Keratinocyte (primary cell): ENCODE measurements at regions not wholly inside any gene's neighbourhood (a gene's known extent, or its start where the extent isn't known, plus 50 kb on each side); places are given as distances from the start of the nearest gene placed in this dataset.

Experiments used
- DNase-seq: peaks from one replicate; pipeline ENCODE4 v3.0.0-alpha.2; 2011; ENCODE audit warnings: low read depth, missing footprints, low spot score
- FAIRE-seq: peaks from 2 replicates; lab custom pipeline; 2011; peaks lifted over from hg19 to GRCh38; lab: Jason Lieb, UNC
- H2AFZ ChIP-seq: 2 replicates; pipeline ENCODE4 v1.6.0; 2012; ENCODE audit warnings: low read length, control low read depth, inconsistent platforms; ENCODE audit not compliant: control insufficient read depth
- H3K27ac ChIP-seq: 2 replicates; pipeline ENCODE4 v1.5.1; 2011; ENCODE audit warnings: low read length; ENCODE audit not compliant: control insufficient read depth, insufficient read depth
- H3K27me3 ChIP-seq: 3 replicates; pipeline ENCODE4 v1.6.0; 2011; ENCODE audit warnings: low read length; ENCODE audit not compliant: control insufficient read depth, insufficient read depth; ENCODE audit errors: extremely low read depth
- H3K36me3 ChIP-seq, 2 experiments: 2 replicates in 1 of 2; 3 replicates in 1 of 2; pipeline ENCODE4 v1.5.1; 2011; ENCODE audit warnings: low read length in 2 of 2, mild to moderate bottlenecking in 1 of 2; ENCODE audit not compliant: control insufficient read depth in 2 of 2, insufficient read depth in 2 of 2; ENCODE audit errors: extremely low read depth in 1 of 2
- H3K4me1 ChIP-seq: 3 replicates; pipeline ENCODE4 v1.5.1; 2011; ENCODE audit warnings: low read length; ENCODE audit not compliant: control insufficient read depth, insufficient read depth; ENCODE audit errors: extremely low read depth
- H3K4me2 ChIP-seq: 3 replicates; pipeline ENCODE4 v1.6.0; 2011; ENCODE audit warnings: low read depth, low read length; ENCODE audit not compliant: control insufficient read depth, insufficient read depth; ENCODE audit errors: extremely low read depth
- H3K4me3 ChIP-seq, 3 experiments: fragments of 200-600 bp in 1 of 3; sonication (generic) in 1 of 3; 2 replicates in 2 of 3; 3 replicates in 1 of 3; pipeline ENCODE4 v1.5.1; 2011 to 2016; ENCODE audit warnings: low read length in 3 of 3, mild to moderate bottlenecking in 3 of 3, control low read depth in 2 of 3, inconsistent platforms in 1 of 3, low read depth in 1 of 3, mixed read lengths in 1 of 3, mixed run types in 1 of 3, moderate library complexity in 1 of 3; ENCODE audit not compliant: control insufficient read depth in 2 of 3, insufficient read depth in 2 of 3; ENCODE audit errors: extremely low read depth in 1 of 3
- H3K79me2 ChIP-seq: 2 replicates; pipeline ENCODE4 v1.6.0; 2012; ENCODE audit warnings: low read length; ENCODE audit not compliant: control insufficient read depth, insufficient read depth
- H3K9ac ChIP-seq: 3 replicates; pipeline ENCODE4 v1.6.0; 2011; ENCODE audit warnings: low read length; ENCODE audit not compliant: control insufficient read depth, insufficient read depth; ENCODE audit errors: extremely low read depth
- H3K9me1 ChIP-seq: 3 replicates; pipeline ENCODE4 v1.6.0; 2011; ENCODE audit warnings: low read length; ENCODE audit not compliant: control insufficient read depth, insufficient read depth; ENCODE audit errors: extremely low read depth
- H3K9me3 ChIP-seq: 2 replicates; pipeline ENCODE4 v1.5.1; 2012; ENCODE audit warnings: low read depth, low read length; ENCODE audit not compliant: control insufficient read depth
- H4K20me1 ChIP-seq: 3 replicates; pipeline ENCODE4 v1.6.0; 2011; ENCODE audit warnings: low read length; ENCODE audit not compliant: control insufficient read depth, insufficient read depth; ENCODE audit errors: extremely low read depth
- CTCF ChIP-seq, 3 experiments: IDR thresholded peaks in 1 of 3; conservative IDR thresholded peaks in 1 of 3; optimal IDR thresholded peaks in 1 of 3; 2 replicates in 2 of 3; 3 replicates in 1 of 3; pipeline versions ENCODE3 to v1.5.1; 2011; ENCODE audit warnings: low read length in 3 of 3, mild to moderate bottlenecking in 3 of 3, moderate library complexity in 2 of 3, control low read depth in 1 of 3, inconsistent platforms in 1 of 3; ENCODE audit not compliant: insufficient read depth in 2 of 3; ENCODE audit errors: extremely low read depth in 1 of 3
- EZH2 ChIP-seq: IDR thresholded peaks from one replicate; pipeline ENCODE4 v1.6.1; 2012; ENCODE audit warnings: inconsistent platforms, mild to moderate bottlenecking, low read length, moderate library complexity
- dilution Hi-C: fragments of 300-500 bp; cut with MboI; formaldehyde crosslinking; loops from one replicate; pipeline ENCODE4 v1.7.0; 2020; ENCODE audit warnings: low sequenced_read_pairs; ENCODE audit not compliant: extremely low pct_ligation_motif_present

GRCh38 chr3:62939707-62940106, 64.5 kb upstream of the CADPS start:
- no peaks in the 10 kb centered on the region for H4K20me1 ChIP-seq
- H3K36me3 ChIP-seq = no peaks in the 10 kb centered on the region
- H3K4me1 ChIP-seq = no peaks in the 10 kb centered on the region
- no peaks in the 10 kb centered on the region for H3K27me3 ChIP-seq
- TF ChIP-seq EZH2 (no peak), CTCF (optimal IDR thresholded peaks at IDR 0.05 in 1 of 3, IDR thresholded peaks at IDR 0.05 in 1 of 3, conservative IDR thresholded peaks at IDR 0.05 in 1 of 3; ENCODE audit: extremely low read depth in 1 of 3, insufficient read depth in 2 of 3, low read length in 3 of 3) (no peak)
- H3K79me2 ChIP-seq = no peaks in the 10 kb centered on the region
- no peak overlapping the region for H3K9ac ChIP-seq
- H3K27ac ChIP-seq = no peak overlapping the region
- H3K4me3 ChIP-seq = no peak overlapping the region
- dilution Hi-C loops = no loop called here
- no peak for FAIRE-seq
- no peak overlapping the region for H2AFZ ChIP-seq
- no peak overlapping the region for H3K4me2 ChIP-seq
- DNase-seq = no peak
- H3K9me1 ChIP-seq = no peaks in the 10 kb centered on the region
- no peaks in the 10 kb centered on the region for H3K9me3 ChIP-seq

GRCh38 chr3:62940771-62941563, 65.8 kb upstream of the CADPS start:
- DNase-seq = no peak
- Histone ChIP-seq H3K9me3 (no peaks in the 10 kb centered on the region), H3K4me1 (no peaks in the 10 kb centered on the region), H4K20me1 (no peaks in the 10 kb centered on the region), H3K9me1 (no peaks in the 10 kb centered on the region), H3K9ac (no peak overlapping the region), H3K79me2 (no peaks in the 10 kb centered on the region), H3K36me3 (no peaks in the 10 kb centered on the region), H3K4me3 (no peak overlapping the region), H3K4me2 (no peak overlapping the region), H3K27ac (no peak overlapping the region), H3K27me3 (no peaks in the 10 kb centered on the region), H2AFZ (no peak overlapping the region)
- FAIRE-seq = no peak
- dilution Hi-C loops = no loop called here
- TF ChIP-seq CTCF (optimal IDR thresholded peaks at IDR 0.05 in 1 of 3, IDR thresholded peaks at IDR 0.05 in 1 of 3, conservative IDR thresholded peaks at IDR 0.05 in 1 of 3; ENCODE audit: extremely low read depth in 1 of 3, insufficient read depth in 2 of 3, low read length in 3 of 3) = no peak
- no peak for TF ChIP-seq EZH2
